Upper lobe of left lung (tissue), 4 donors: ENCODE measurements at regions not wholly inside any gene's neighbourhood (a gene's known extent, or its start where the extent isn't known, plus 50 kb on each side); places are given as distances from the start of the nearest gene placed in this dataset.

Source experiments
- EP300 ChIP-seq, 4 donors: sonication (generic); formaldehyde crosslinking; IDR thresholded peaks; one replicate each; pipeline ENCODE4 v1.5.1; 2017; ENCODE audit warnings: antibody characterized with exemption in 4 of 4, control low read depth in 2 of 4
- POLR2A ChIP-seq, 4 donors: fragments of 450-650 bp; IDR thresholded peaks; one replicate each; pipeline ENCODE4 v1.5.1; 2016 to 2017; ENCODE audit warnings: antibody characterized with exemption in 4 of 4, mild to moderate bottlenecking in 2 of 4
- POLR2AphosphoS5 ChIP-seq, 2 donors: sonication (generic); formaldehyde crosslinking; IDR thresholded peaks; one replicate each; pipeline ENCODE4 v1.5.1; 2017; ENCODE audit warnings: antibody characterized with exemption in 2 of 2

- TF ChIP-seq POLR2A (IDR thresholded peaks at IDR 0.05) = no peak
- no peak for TF ChIP-seq EP300 (IDR thresholded peaks at IDR 0.05)
- no peak for TF ChIP-seq POLR2AphosphoS5 (IDR thresholded peaks at IDR 0.05)
Measured at GRCh38 chr3:176723758-176724393, 473.4 kb downstream of the TBL1XR1 start.
